GM12891 (cell line): ENCODE measurements at regions not wholly inside any gene's neighbourhood (a gene's known extent, or its start where the extent isn't known, plus 50 kb on each side); places are given as distances from the start of the nearest gene placed in this dataset.

Experiments
- POLR2A ChIP-seq: IDR thresholded peaks from 2 replicates; pipeline ENCODE4 v1.6.1; 2011; ENCODE audit warnings: low read depth, low read length, control low read depth
- POLR2AphosphoS5 ChIP-seq: IDR thresholded peaks from 2 replicates; pipeline ENCODE4 v1.6.1; 2011; ENCODE audit warnings: low read depth, low read length, control low read depth
- POU2F2 ChIP-seq: IDR thresholded peaks from 2 replicates; pipeline ENCODE4 v1.6.1; 2011; ENCODE audit warnings: low read depth, mild to moderate bottlenecking, control low read depth, low read length, moderate library complexity
- SPI1 ChIP-seq: IDR thresholded peaks from 2 replicates; pipeline ENCODE4 v1.6.1; 2011; ENCODE audit warnings: low read depth, low read length, control low read depth
- TAF1 ChIP-seq: IDR thresholded peaks from 2 replicates; pipeline ENCODE4 v1.6.1; 2011; ENCODE audit warnings: low read depth, low read length, control low read depth

GRCh38 chr17:13197586-13197985 lies 179.8 kb upstream of the ELAC2 start:
- no peak for TF ChIP-seq POU2F2
- TF ChIP-seq POLR2AphosphoS5: no peak
- TF ChIP-seq POLR2A: no peak
- TF ChIP-seq TAF1: no peak
- TF ChIP-seq SPI1: no peak
